Mammary epithelial cell (primary cell): ENCODE measurements at regions not wholly inside any gene's neighbourhood (a gene's known extent, or its start where the extent isn't known, plus 50 kb on each side); places are given as distances from the start of the nearest gene placed in this dataset.

ENCODE experiments used
- EZH2 ChIP-seq: IDR thresholded peaks from 2 replicates; pipeline ENCODE4 v1.6.1; 2012; ENCODE audit warnings: low read length, inconsistent platforms, borderline replicate concordance
- TF ChIP-seq, protein P1 (sequence below), 2 donors: IDR thresholded peaks in 1 of 2; conservative IDR thresholded peaks in 1 of 2; 2 replicates each; pipeline ENCODE4 v1.5.1; 2011 to 2012; ENCODE audit warnings: inconsistent platforms in 2 of 2, low read length in 2 of 2, mild to moderate bottlenecking in 2 of 2, control low read depth in 1 of 2, low read depth in 1 of 2; ENCODE audit not compliant: insufficient read depth in 1 of 2; ENCODE audit errors: extremely low read depth in 1 of 2

GRCh38 chr6:18883268-18883667, 496.1 kb downstream of the RNF144B start:
- TF ChIP-seq, protein P1, sequence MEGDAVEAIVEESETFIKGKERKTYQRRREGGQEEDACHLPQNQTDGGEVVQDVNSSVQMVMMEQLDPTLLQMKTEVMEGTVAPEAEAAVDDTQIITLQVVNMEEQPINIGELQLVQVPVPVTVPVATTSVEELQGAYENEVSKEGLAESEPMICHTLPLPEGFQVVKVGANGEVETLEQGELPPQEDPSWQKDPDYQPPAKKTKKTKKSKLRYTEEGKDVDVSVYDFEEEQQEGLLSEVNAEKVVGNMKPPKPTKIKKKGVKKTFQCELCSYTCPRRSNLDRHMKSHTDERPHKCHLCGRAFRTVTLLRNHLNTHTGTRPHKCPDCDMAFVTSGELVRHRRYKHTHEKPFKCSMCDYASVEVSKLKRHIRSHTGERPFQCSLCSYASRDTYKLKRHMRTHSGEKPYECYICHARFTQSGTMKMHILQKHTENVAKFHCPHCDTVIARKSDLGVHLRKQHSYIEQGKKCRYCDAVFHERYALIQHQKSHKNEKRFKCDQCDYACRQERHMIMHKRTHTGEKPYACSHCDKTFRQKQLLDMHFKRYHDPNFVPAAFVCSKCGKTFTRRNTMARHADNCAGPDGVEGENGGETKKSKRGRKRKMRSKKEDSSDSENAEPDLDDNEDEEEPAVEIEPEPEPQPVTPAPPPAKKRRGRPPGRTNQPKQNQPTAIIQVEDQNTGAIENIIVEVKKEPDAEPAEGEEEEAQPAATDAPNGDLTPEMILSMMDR (conservative IDR thresholded peaks at IDR 0.05 in 1 of 2, IDR thresholded peaks at IDR 0.05 in 1 of 2; ENCODE audit: extremely low read depth in 1 of 2, insufficient read depth in 1 of 2, low read depth in 1 of 2, low read length in 2 of 2): no peak
- no peak for TF ChIP-seq EZH2
